ENCODE measurements at regions not wholly inside any gene's neighbourhood (a gene's known extent, or its start where the extent isn't known, plus 50 kb on each side); places are given as distances from the start of the nearest gene placed in this dataset.

DNA sequence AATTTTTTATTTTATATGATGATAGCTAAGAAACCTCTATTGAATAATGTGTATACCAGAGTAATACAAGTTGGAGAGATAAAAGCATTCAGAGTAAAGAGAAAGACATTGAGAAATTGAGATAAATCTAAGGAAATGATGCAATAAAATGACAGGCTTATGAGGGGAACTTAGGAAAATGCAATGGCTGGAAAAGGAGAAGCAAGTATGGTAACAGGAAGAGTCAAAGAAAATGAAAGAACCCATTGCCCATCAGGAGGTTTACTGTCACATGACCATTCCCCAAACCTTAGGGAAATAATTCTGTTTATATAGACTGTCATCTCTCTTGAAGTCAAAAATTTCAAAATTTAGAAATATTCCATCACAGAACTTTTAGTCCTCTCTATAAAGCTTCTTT, 808.0 kb upstream of the PRR20A start:
- H3K9me3 ChIP-seq (ENCODE audit: control insufficient read depth, insufficient read depth, low read length): no peaks in the 10 kb centered on the region
- no peak for DNase-seq (ENCODE audit: low read depth, low spot score)

GRCh38 chr13:56335775-56336174, 804.9 kb upstream of the PRR20A start:
- H3K4me1 ChIP-seq (ENCODE audit: control insufficient read depth, insufficient read depth, low read length): no peaks in the 10 kb centered on the region
- no peaks in the 10 kb centered on the region for H3K27me3 ChIP-seq (ENCODE audit: control insufficient read depth, insufficient read depth, low read length)
- no peak overlapping the region for H3K4me3 ChIP-seq (ENCODE audit: low read length)
- H3K9me3 ChIP-seq (ENCODE audit: control insufficient read depth, insufficient read depth, low read length): no peaks in the 10 kb centered on the region
- no peaks in the 10 kb centered on the region for H3K36me3 ChIP-seq (ENCODE audit: control insufficient read depth, insufficient read depth, low read length)
- H3K27ac ChIP-seq (ENCODE audit: low read length): no peak overlapping the region
- WGBS (ENCODE audit: insufficient coverage, insufficient read length): 100% methylated on average over 1 of the region's 1 CpG
- DNase-seq (ENCODE audit: low read depth, low spot score): no peak

More for the DNA sequence above, 808.0 kb upstream of the PRR20A start:
- Histone ChIP-seq H3K36me3 (ENCODE audit: control insufficient read depth, insufficient read depth, low read length) (no peaks in the 10 kb centered on the region), H3K27me3 (ENCODE audit: control insufficient read depth, insufficient read depth, low read length) (no peaks in the 10 kb centered on the region), H3K4me3 (ENCODE audit: low read length) (no peak overlapping the region), H3K27ac (ENCODE audit: low read length) (no peak overlapping the region), H3K4me1 (ENCODE audit: control insufficient read depth, insufficient read depth, low read length) (no peaks in the 10 kb centered on the region)

GRCh38 chr13:56338421-56338820, 802.3 kb upstream of the PRR20A start:
- Histone ChIP-seq H3K9me3 (ENCODE audit: control insufficient read depth, insufficient read depth, low read length) (no peaks in the 10 kb centered on the region), H3K4me3 (ENCODE audit: low read length) (no peak overlapping the region), H3K27ac (ENCODE audit: low read length) (no peak overlapping the region), H3K27me3 (ENCODE audit: control insufficient read depth, insufficient read depth, low read length) (no peaks in the 10 kb centered on the region), H3K36me3 (ENCODE audit: control insufficient read depth, insufficient read depth, low read length) (no peaks in the 10 kb centered on the region), H3K4me1 (ENCODE audit: control insufficient read depth, insufficient read depth, low read length) (no peaks in the 10 kb centered on the region)
- no CpG with 5 or more reads among the region's 1 CpG for WGBS (ENCODE audit: insufficient coverage, insufficient read length)
- DNase-seq (ENCODE audit: low read depth, low spot score): no peak

DNA sequence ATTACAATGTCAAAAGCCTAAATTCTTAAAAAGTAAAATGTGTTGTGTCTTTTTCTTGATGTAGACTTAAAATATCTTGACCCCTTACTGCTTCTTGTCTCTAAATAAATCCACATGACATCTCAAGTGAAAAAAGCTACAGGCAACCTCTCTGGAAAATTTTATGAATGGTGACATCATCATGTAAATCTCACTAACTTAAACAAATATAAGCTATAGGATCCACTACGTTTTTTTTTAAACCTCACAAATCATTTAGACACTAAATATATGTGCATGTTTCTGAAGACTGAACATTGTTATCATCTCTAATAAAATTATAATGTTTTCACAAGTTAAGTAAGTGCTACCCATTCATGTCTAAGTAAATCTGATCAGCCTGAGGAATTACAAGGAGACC, 793.7 kb upstream of the PRR20A start:
- Histone ChIP-seq H3K4me3 (ENCODE audit: low read length) (no peak overlapping the region), H3K36me3 (ENCODE audit: control insufficient read depth, insufficient read depth, low read length) (no peaks in the 10 kb centered on the region), H3K27ac (ENCODE audit: low read length) (no peak overlapping the region), H3K27me3 (ENCODE audit: control insufficient read depth, insufficient read depth, low read length) (no peaks in the 10 kb centered on the region), H3K9me3 (ENCODE audit: control insufficient read depth, insufficient read depth, low read length) (no peaks in the 10 kb centered on the region), H3K4me1 (ENCODE audit: control insufficient read depth, insufficient read depth, low read length) (peaks cover 1% of the 10 kb centered on the region; the same call in 1 of the 2 replicates)
- DNase-seq (ENCODE audit: low read depth, low spot score): no peak
- 100% methylated on average over 1 of the region's 1 CpG for WGBS (ENCODE audit: insufficient coverage, insufficient read length)

DNA sequence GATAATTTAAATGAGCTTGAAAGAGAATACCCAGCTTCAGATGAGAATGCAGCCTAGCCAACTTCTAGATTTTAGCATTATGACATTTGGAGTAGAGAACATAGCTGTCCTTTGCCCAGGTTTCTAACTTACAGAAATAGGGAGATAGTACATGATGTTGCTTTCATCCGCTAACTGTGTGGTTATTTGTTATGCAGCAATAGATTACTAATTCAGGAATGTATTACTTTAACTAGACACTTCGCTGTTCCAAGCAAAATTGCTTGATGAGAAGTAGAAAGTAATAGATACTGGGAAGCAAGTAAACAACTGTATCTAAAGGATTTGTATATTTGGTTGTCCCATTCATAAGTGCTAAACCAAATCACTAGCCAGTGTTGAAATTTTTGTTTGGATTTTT, 790.9 kb upstream of the PRR20A start:
- H3K36me3 ChIP-seq (ENCODE audit: control insufficient read depth, insufficient read depth, low read length): no peaks in the 10 kb centered on the region
- no peak overlapping the region for H3K27ac ChIP-seq (ENCODE audit: low read length)
- DNase-seq (ENCODE audit: low read depth, low spot score): no peak
- H3K9me3 ChIP-seq (ENCODE audit: control insufficient read depth, insufficient read depth, low read length): no peaks in the 10 kb centered on the region
- no peak overlapping the region for H3K4me3 ChIP-seq (ENCODE audit: low read length)
- H3K27me3 ChIP-seq (ENCODE audit: control insufficient read depth, insufficient read depth, low read length): no peaks in the 10 kb centered on the region
- H3K4me1 ChIP-seq (ENCODE audit: control insufficient read depth, insufficient read depth, low read length): peaks cover 1% of the 10 kb centered on the region; the same call in 1 of the 2 replicates
- no CpG with 5 or more reads among the region's 2 CpGs for WGBS (ENCODE audit: insufficient coverage, insufficient read length)

DNA sequence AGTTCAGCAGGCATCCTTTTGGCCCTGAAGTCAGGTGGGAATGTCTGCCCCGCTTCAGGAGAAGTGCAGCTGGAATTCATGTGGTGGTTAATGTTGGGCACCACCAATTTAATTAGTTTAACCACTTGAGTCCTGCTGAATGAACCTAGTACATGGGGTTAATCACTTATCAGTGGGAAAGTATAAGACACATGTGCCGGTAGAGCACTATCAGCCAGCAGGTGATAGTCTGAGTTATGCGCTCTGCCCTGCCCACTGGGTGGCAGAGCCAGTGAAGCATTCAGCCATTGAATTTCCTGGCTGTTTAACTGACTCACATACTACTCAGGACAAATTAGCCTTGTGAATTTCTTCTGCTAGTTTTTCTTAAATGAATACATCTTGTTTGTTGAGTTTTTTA, 789.7 kb upstream of the PRR20A start:
- H3K27ac ChIP-seq (ENCODE audit: low read length): no peak overlapping the region
- DNase-seq (ENCODE audit: low read depth, low spot score): no peak
- no peaks in the 10 kb centered on the region for H3K27me3 ChIP-seq (ENCODE audit: control insufficient read depth, insufficient read depth, low read length)
- H3K9me3 ChIP-seq (ENCODE audit: control insufficient read depth, insufficient read depth, low read length): no peaks in the 10 kb centered on the region
- H3K4me1 ChIP-seq (ENCODE audit: control insufficient read depth, insufficient read depth, low read length): peaks cover 1% of the 10 kb centered on the region; the same call in 1 of the 2 replicates
- no CpG with 5 or more reads among the region's 3 CpGs for WGBS (ENCODE audit: insufficient coverage, insufficient read length)
- no peak overlapping the region for H3K4me3 ChIP-seq (ENCODE audit: low read length)
- H3K36me3 ChIP-seq (ENCODE audit: control insufficient read depth, insufficient read depth, low read length): no peaks in the 10 kb centered on the region

- no CpG with 5 or more reads among the region's 4 CpGs for WGBS (ENCODE audit: insufficient coverage, insufficient read length)
Observed at GRCh38 chr13:56352361-56352760, 788.4 kb upstream of the PRR20A start.

GRCh38 chr13:56352901-56353300, 787.8 kb upstream of the PRR20A start:
- DNase-seq (ENCODE audit: low read depth, low spot score): no peak
- Histone ChIP-seq H3K4me1 (ENCODE audit: control insufficient read depth, insufficient read depth, low read length) (peaks cover 1% of the 10 kb centered on the region; the same call in 1 of the 2 replicates), H3K27me3 (ENCODE audit: control insufficient read depth, insufficient read depth, low read length) (no peaks in the 10 kb centered on the region), H3K4me3 (ENCODE audit: low read length) (no peak overlapping the region), H3K36me3 (ENCODE audit: control insufficient read depth, insufficient read depth, low read length) (no peaks in the 10 kb centered on the region), H3K27ac (ENCODE audit: low read length) (no peak overlapping the region), H3K9me3 (ENCODE audit: control insufficient read depth, insufficient read depth, low read length) (no peaks in the 10 kb centered on the region)

More at GRCh38 chr13:56352361-56352760, 788.4 kb upstream of the PRR20A start:
- Histone ChIP-seq H3K36me3 (ENCODE audit: control insufficient read depth, insufficient read depth, low read length) (no peaks in the 10 kb centered on the region), H3K27me3 (ENCODE audit: control insufficient read depth, insufficient read depth, low read length) (no peaks in the 10 kb centered on the region), H3K9me3 (ENCODE audit: control insufficient read depth, insufficient read depth, low read length) (no peaks in the 10 kb centered on the region), H3K4me3 (ENCODE audit: low read length) (no peak overlapping the region), H3K27ac (ENCODE audit: low read length) (no peak overlapping the region), H3K4me1 (ENCODE audit: control insufficient read depth, insufficient read depth, low read length) (peaks cover 1% of the 10 kb centered on the region; the same call in 1 of the 2 replicates)
- DNase-seq (ENCODE audit: low read depth, low spot score): no peak

DNA sequence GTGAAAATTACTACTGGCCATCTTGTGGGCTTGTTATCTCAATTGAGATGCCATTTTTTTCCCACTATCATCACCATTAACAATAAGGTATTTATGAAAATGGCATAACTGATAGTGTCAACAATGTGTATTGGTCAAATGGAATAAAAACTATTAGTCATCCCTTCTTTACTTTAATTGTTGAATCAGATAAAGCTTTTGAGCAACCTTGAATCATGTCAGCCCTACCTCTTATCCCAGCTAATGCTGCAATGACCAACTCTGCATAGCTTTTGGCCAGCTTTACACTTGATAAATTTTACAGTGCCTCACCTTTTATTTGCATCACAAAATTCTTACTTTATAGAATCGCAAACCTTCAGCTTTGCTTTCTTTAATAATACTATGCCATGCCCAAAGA, 784.0 kb upstream of the PRR20A start:
- Histone ChIP-seq H3K36me3 (ENCODE audit: control insufficient read depth, insufficient read depth, low read length) (no peaks in the 10 kb centered on the region), H3K27ac (ENCODE audit: low read length) (no peak overlapping the region), H3K4me3 (ENCODE audit: low read length) (no peak overlapping the region), H3K4me1 (ENCODE audit: control insufficient read depth, insufficient read depth, low read length) (no peaks in the 10 kb centered on the region), H3K27me3 (ENCODE audit: control insufficient read depth, insufficient read depth, low read length) (no peaks in the 10 kb centered on the region), H3K9me3 (ENCODE audit: control insufficient read depth, insufficient read depth, low read length) (no peaks in the 10 kb centered on the region)
- DNase-seq (ENCODE audit: low read depth, low spot score): no peak
- no CpG with 5 or more reads among the region's 1 CpG for WGBS (ENCODE audit: insufficient coverage, insufficient read length)

DNA sequence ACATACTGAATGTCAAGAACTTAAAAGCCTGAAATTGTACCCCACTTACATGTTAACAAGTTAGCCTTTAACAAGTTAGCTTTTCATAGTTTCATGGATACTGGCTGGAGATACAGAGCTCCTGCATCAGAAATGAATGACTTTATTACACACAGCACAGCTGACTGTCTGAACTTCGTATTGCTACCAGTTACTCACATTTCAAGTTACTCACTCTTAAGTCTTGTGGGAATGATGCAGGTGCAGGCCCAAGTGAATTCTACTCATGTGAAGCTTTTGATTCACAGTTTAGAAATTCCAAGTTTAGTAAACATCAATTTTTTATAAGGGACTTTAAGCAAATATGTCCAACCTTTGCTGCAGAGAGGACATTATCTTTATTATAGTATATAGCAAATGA, 762.2 kb upstream of the PRR20A start:
- Histone ChIP-seq H3K27me3 (ENCODE audit: control insufficient read depth, insufficient read depth, low read length) (no peaks in the 10 kb centered on the region), H3K4me1 (ENCODE audit: control insufficient read depth, insufficient read depth, low read length) (no peaks in the 10 kb centered on the region), H3K36me3 (ENCODE audit: control insufficient read depth, insufficient read depth, low read length) (no peaks in the 10 kb centered on the region), H3K27ac (ENCODE audit: low read length) (no peak overlapping the region), H3K4me3 (ENCODE audit: low read length) (no peak overlapping the region), H3K9me3 (ENCODE audit: control insufficient read depth, insufficient read depth, low read length) (no peaks in the 10 kb centered on the region)
- no peak for DNase-seq (ENCODE audit: low read depth, low spot score)
- WGBS (ENCODE audit: insufficient coverage, insufficient read length): no CpG with 5 or more reads among the region's 1 CpG

- no CpG with 5 or more reads among the region's 1 CpG for WGBS (ENCODE audit: insufficient coverage, insufficient read length)
Observed at GRCh38 chr13:56393549-56393948, 747.2 kb upstream of the PRR20A start.

More at GRCh38 chr13:56393549-56393948, 747.2 kb upstream of the PRR20A start:
- peak; percentile 11 for DNase-seq (ENCODE audit: low read depth, low spot score)
- Histone ChIP-seq H3K36me3 (ENCODE audit: control insufficient read depth, insufficient read depth, low read length) (no peaks in the 10 kb centered on the region), H3K27ac (ENCODE audit: low read length) (no peak overlapping the region), H3K9me3 (ENCODE audit: control insufficient read depth, insufficient read depth, low read length) (no peaks in the 10 kb centered on the region), H3K4me3 (ENCODE audit: low read length) (no peak overlapping the region), H3K4me1 (ENCODE audit: control insufficient read depth, insufficient read depth, low read length) (no peaks in the 10 kb centered on the region), H3K27me3 (ENCODE audit: control insufficient read depth, insufficient read depth, low read length) (no peaks in the 10 kb centered on the region)
